ENCODE measurements at regions not wholly inside any gene's neighbourhood (a gene's known extent, or its start where the extent isn't known, plus 50 kb on each side); places are given as distances from the start of the nearest gene placed in this dataset.

GRCh38 chr1:234734869-234735268 lies 124.9 kb upstream of the IRF2BP2 start (continued):
- TF ChIP-seq RNF219 (CRISPR knock-in tag; IDR thresholded peaks at IDR 0.05) (peak; percentile 89), BHLHE40 (IDR thresholded peaks at IDR 0.05; ENCODE audit: low read length) (no peak), ARID2 (CRISPR knock-in tag; IDR thresholded peaks at IDR 0.05; ENCODE audit: borderline replicate concordance) (0 out of 2 replicates have a peak, but pooled peaks have one; percentile 20), HES4 (CRISPR knock-in tag; IDR thresholded peaks at IDR 0.05; ENCODE audit: borderline replicate concordance) (peak; percentile 95; the same call in 1 of the 2 replicates), ZNF737 (CRISPR knock-in tag; IDR thresholded peaks at IDR 0.05; ENCODE audit: borderline replicate concordance) (0 out of 2 replicates have a peak, but pooled peaks have one; percentile 64), ARHGAP35 (CRISPR knock-in tag; IDR thresholded peaks at IDR 0.05; ENCODE audit: borderline replicate concordance) (peak; percentile 90; the same call in 1 of the 2 replicates), DBP (CRISPR knock-in tag; IDR thresholded peaks at IDR 0.05; ENCODE audit: not compliant biosample characterization) (peak; percentile 81), ZNF816 (CRISPR knock-in tag; IDR thresholded peaks at IDR 0.05; ENCODE audit: borderline replicate concordance) (peak; percentile 92; the same call in 1 of the 2 replicates), PRDM4 (CRISPR knock-in tag; IDR thresholded peaks at IDR 0.05; ENCODE audit: borderline replicate concordance) (peak; percentile 90; the same call in 1 of the 2 replicates), SETDB1 (CRISPR knock-in tag; IDR thresholded peaks at IDR 0.05; ENCODE audit: borderline replicate concordance) (peak; percentile 80; the same call in 1 of the 2 replicates), THAP8 (CRISPR knock-in tag; IDR thresholded peaks at IDR 0.05; ENCODE audit: borderline replicate concordance) (no peak; the same call in 1 of the 2 replicates), ZNF577 (CRISPR knock-in tag; IDR thresholded peaks at IDR 0.05; ENCODE audit: borderline replicate concordance, low read depth) (no peak), JUNB (CRISPR knock-in tag; IDR thresholded peaks at IDR 0.05; ENCODE audit: borderline replicate concordance) (peak; percentile 91), ZNF589 (CRISPR knock-in tag; conservative IDR thresholded peaks at IDR 0.05) (peak; percentile 95), GLI4 (CRISPR knock-in tag; IDR thresholded peaks at IDR 0.05; ENCODE audit: borderline replicate concordance) (no peak), ZNF556 (CRISPR knock-in tag; IDR thresholded peaks at IDR 0.05; ENCODE audit: borderline replicate concordance) (0 out of 2 replicates have a peak, but pooled peaks have one; percentile 73), ZNF776 (CRISPR knock-in tag; IDR thresholded peaks at IDR 0.05) (no peak; the same call in 1 of the 2 replicates), ZNF232 (CRISPR knock-in tag; IDR thresholded peaks at IDR 0.05; ENCODE audit: borderline replicate concordance) (peak; percentile 98), CEBPZ (IDR thresholded peaks at IDR 0.05; ENCODE audit: low read length) (no peak), ZNF124 (CRISPR knock-in tag; IDR thresholded peaks at IDR 0.05) (peak; percentile 80)
